HG03135 (cell line): ENCODE measurements at regions not wholly inside any gene's neighbourhood (a gene's known extent, or its start where the extent isn't known, plus 50 kb on each side); places are given as distances from the start of the nearest gene placed in this dataset.

Experiments used
- ATAC-seq: cut with Tn5 transposase; IDR thresholded peaks from one replicate; pipeline ENCODE4 v1.9.1; 2021; ENCODE audit warnings: mild to moderate bottlenecking, moderate library complexity; ENCODE audit not compliant: unreplicated experiment

- no peak for ATAC-seq
Measured at GRCh38 chr11:11081776-11082175, 223.9 kb upstream of the ZBED5 start.

GRCh38 chr11:11081288-11081687, 223.4 kb upstream of the ZBED5 start:
- no peak for ATAC-seq

GRCh38 chr11:11078344-11079086, 220.7 kb upstream of the ZBED5 start:
- ATAC-seq, result no peak

GRCh38 chr11:11077898-11078297, 220.0 kb upstream of the ZBED5 start:
- no peak for ATAC-seq

DNA sequence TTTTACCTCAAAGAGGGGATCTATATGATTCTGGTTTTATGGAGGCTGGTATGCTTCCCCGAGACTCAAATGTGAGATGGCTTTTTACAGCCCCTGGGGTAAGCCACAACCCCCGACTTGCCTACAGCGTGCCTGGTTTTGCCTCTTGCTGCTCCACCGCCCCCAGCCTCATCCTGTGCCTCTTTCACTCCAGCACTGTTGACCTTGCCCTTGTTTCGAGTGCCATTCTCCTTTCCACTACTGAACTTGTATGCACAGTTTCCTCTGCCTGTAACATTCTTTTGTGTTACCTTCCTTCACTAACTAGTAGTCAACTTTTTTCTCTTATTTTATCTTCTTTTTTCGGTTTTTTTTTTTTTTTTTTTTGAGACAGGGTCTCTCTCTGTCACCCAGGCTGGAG, 219.0 kb upstream of the ZBED5 start:
- ATAC-seq, result no peak

GRCh38 chr11:11076276-11076675, 218.4 kb upstream of the ZBED5 start:
- ATAC-seq, result no peak

- ATAC-seq, result no peak
Measured at GRCh38 chr11:11075515-11076171, 217.8 kb upstream of the ZBED5 start.

DNA sequence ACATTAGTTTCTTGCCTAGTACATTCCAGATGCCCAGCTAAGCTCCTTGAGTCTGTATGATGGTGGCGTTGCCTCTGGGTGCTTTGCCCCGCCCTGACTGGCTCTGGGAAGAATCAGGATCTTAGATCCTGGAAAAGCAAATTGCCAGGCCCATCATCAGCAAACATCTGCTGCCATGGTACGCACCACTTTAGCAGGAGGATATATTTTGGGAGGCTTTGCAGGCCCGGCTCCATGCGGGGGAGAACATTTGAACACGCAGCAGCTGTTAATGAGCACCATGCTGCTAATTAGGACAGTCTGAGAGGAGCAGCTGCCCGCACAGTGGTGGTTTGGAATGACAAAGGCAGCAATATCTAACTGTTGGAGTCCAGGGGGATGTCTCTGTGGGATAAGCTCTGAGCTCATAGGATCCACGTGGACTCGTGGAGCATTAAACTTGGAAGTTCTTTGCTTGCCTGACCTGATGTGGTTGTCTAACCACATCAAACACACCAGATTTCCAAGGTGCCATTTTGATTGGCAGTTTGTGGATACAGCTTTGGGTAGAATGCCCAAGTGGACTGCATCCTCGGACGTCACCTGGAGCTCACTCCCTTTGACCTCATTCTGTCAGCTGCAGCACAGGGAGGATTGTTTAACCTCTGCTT, 217.0 kb upstream of the ZBED5 start:
- no peak for ATAC-seq

DNA sequence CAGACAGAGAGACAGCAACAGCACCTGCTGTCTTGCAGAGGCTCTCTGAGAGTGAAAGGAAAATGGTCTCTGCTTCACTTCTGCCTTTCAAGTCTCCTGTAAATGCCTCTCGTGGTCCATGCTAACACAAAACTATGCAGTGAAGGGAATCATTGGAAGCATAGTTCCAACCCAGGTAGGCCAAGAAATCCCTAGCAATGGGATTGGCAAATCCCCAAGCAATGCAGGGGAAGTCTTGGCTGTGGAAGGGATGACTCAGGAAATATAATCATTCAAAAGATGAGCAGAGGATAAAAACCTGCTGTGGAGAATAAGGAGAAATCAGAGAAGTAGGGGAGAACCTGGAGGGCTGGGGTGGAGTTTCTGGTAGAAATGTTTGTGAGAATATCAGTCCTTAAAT, 216.1 kb upstream of the ZBED5 start:
- ATAC-seq, result no peak

- no peak for ATAC-seq
Measured at GRCh38 chr11:11072067-11072466, 214.2 kb upstream of the ZBED5 start.

GRCh38 chr11:11071486-11071885, 213.6 kb upstream of the ZBED5 start:
- no peak for ATAC-seq

GRCh38 chr11:11070976-11071375, 213.1 kb upstream of the ZBED5 start:
- no peak for ATAC-seq

DNA sequence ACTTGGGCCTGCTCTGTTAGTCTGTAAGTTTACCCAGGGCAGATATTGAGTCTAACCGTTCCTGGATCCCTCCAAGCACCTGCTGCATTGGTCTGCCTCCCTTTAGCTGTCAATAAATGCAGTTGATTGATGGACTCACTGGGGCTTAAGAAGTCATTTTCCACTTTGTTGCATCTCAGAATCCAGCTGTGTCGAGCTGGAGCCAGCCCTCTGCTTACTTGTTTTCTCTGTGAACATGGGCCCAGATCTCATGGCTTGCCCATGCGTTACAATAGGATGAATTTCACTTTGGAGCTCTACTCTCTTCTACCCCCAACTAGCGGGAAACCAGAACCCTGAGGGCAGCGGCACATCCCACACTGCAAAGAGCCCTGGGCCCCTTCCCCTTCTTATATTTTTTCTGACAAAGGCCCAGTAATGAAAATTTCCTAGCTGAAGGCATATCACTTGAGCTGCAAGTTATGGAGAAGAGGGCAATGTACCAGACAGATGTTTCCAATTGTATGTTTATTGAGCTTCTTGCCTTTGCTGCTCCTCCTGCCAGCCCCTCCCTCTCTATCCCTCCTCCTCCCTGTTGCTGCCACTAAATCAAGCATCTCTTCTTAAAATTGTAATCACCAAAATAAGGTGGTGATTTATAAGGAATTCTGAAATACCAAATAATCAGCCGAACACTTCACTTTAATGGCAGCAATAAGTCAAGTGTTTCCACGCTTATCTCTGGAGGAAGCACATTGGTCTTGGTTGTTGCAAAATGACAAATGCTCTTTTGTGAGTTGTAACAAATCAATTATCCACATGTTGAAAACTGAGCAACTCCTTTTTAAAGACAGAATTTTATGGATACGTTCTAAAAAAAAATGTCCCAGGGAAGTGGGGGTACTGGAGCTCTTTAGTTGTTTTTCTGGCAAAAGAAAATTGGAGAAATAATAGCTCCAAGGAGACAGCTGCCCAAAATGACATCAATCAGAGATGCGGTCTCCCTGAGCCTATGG, 212.3 kb upstream of the ZBED5 start:
- no peak for ATAC-seq

- ATAC-seq, result no peak
Measured at GRCh38 chr11:11068113-11068512, 210.3 kb upstream of the ZBED5 start.

DNA sequence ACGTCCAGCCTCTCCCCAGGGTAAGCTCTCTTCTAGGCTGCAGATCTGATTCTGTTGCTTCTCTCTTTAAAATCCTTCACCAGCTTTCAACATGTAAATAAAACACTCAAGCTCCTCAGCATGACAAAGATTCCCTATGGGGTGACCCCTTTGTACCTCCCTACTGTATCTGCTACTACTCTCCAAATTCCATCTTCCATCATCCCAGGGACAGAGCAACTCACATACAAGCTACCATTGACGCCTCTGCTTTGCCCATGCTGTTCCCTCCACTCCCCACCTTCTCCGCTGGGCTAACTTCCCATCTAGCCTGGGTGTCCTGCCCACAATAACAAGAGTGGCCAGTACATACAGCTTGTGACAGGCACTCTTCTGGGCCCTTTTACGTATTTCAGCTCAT, 207.5 kb upstream of the ZBED5 start:
- no peak for ATAC-seq

GRCh38 chr11:11057472-11057854, 199.6 kb upstream of the ZBED5 start:
- no peak for ATAC-seq

- no peak for ATAC-seq
Measured at GRCh38 chr11:11056749-11057471, 199.1 kb upstream of the ZBED5 start.

DNA sequence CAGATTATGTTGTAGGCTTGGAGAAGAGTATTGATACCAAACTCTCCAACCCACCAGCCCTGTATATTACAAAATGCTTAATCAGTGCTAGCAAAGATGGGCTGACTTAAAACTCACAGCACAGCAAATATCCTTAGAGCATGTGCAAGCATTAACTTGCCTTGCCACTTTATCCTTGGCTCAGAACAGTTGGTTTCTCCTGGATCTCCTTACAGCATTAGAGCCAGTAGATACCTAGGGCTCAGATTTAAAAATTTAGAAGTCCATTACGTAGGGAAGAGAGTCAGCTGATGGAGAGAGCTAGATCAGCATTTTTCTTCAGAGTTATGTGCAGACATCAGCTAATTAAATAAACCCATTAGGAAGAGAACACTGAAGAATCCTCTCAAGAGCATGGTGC, 198.5 kb upstream of the ZBED5 start:
- ATAC-seq, result no peak

- ATAC-seq, result no peak
Measured at GRCh38 chr11:11047851-11048610, 190.2 kb upstream of the ZBED5 start.

DNA sequence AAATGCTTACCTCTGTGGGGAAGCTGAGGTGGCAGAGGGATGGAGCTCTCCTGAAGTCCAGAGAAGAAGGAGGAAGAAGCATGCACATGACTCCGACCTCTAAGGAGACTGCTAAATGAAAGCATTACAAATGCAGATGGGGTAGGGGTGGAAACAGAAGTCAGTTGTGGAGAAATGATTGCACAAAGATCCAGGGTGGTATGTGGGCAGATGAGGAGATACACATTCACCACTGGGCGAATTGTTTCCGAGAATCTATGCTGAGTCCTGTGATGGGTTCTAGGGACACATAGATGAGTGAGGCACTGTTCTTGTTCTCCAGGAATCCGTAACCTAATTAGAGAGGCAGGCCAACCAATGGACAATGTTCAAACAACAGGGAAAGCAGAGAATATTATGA, 188.9 kb upstream of the ZBED5 start:
- no peak for ATAC-seq
